A549 (cell line): ENCODE measurements at regions not wholly inside any gene's neighbourhood (a gene's known extent, or its start where the extent isn't known, plus 50 kb on each side); places are given as distances from the start of the nearest gene placed in this dataset.

Experiments
- ATAC-seq, 2 experiments: fragments of 200-7000 bp in 1 of 2; fragments of >200 bp in 1 of 2; cut with Nextera tagmentation in 1 of 2; cut with Tn5 transposase in 1 of 2; 3 replicates each; pipeline versions ENCODE4 v1.8.0 to v1.9.1; 2018 to 2020; ENCODE audit warnings: mild to moderate bottlenecking in 1 of 2, moderate library complexity in 1 of 2
- CTCF ChIA-PET: fragments of 300-600 bp; sonication (Branson Sonifier 250); formaldehyde crosslinking; extraction: SDS; loops from one replicate; lab custom pipeline; 2021; ENCODE audit warnings: antibody characterized with exemption, inconsistent platforms; lab: Yijun Ruan, JAX
- POLR2A ChIA-PET: fragments of 350-600 bp; formaldehyde crosslinking; extraction: SDS; loops from one replicate; lab custom pipeline; 2021; ENCODE audit warnings: antibody characterized with exemption, inconsistent platforms; lab: Yijun Ruan, JAX
- DNase-seq, 2 experiments: peaks; one replicate each; pipeline versions ENCODE4 v3.0.0 to v3.0.0-alpha.2; 2011 to 2016; ENCODE audit warnings: low read depth in 1 of 2, low spot score in 1 of 2
- FAIRE-seq: peaks from 2 replicates; lab custom pipeline; 2011; peaks lifted over from hg19 to GRCh38; lab: Jason Lieb, UNC
- H3K27ac ChIP-seq, 2 experiments: fragments of >200 bp; sonication (Bioruptor Twin); formaldehyde crosslinking; 3 replicates each; pipeline ENCODE4 v1.5.1; 2016 to 2017
- H3K4me1 ChIP-seq: fragments of >200 bp; sonication (Bioruptor Twin); formaldehyde crosslinking; 3 replicates; pipeline ENCODE4 v1.6.1; 2016
- H3K4me2 ChIP-seq: fragments of >200 bp; sonication (Bioruptor Twin); formaldehyde crosslinking; 3 replicates; pipeline ENCODE4 v1.6.1; 2016
- H3K4me3 ChIP-seq: fragments of >200 bp; sonication (Bioruptor Twin); formaldehyde crosslinking; 3 replicates; pipeline ENCODE4 v1.5.1; 2016
- H3K9me3 ChIP-seq: fragments of >200 bp; sonication (Bioruptor Twin); formaldehyde crosslinking; 3 replicates; pipeline ENCODE4 v1.6.1; 2016
- CBX2 ChIP-seq: fragments of 200-600 bp; sonication (generic); IDR thresholded peaks from 2 replicates; pipeline ENCODE4 v1.6.1; 2016; ENCODE audit warnings: low read depth, mild to moderate bottlenecking, borderline replicate concordance
- CBX8 ChIP-seq: fragments of 200-600 bp; sonication (generic); IDR thresholded peaks from 2 replicates; pipeline ENCODE4 v1.6.1; 2016
- CEBPB ChIP-seq, 2 experiments: fragments of >200 bp in 1 of 2; sonication (Bioruptor Twin) in 1 of 2; formaldehyde crosslinking in 1 of 2; IDR thresholded peaks; 2 replicates each; pipeline ENCODE4 v1.6.1; 2012 to 2016
- CHD4 ChIP-seq: fragments of 200-600 bp; sonication (generic); IDR thresholded peaks from 2 replicates; pipeline ENCODE4 v1.6.1; 2016; ENCODE audit warnings: antibody characterized with exemption, mild to moderate bottlenecking, borderline replicate concordance
- EP300 ChIP-seq, 2 experiments: fragments of >200 bp; sonication (Bioruptor Twin); formaldehyde crosslinking; IDR thresholded peaks; 2 replicates in 1 of 2; 3 replicates in 1 of 2; pipeline ENCODE4 v1.6.1; 2016 to 2017
- FOSB ChIP-seq: fragments of 250-450 bp; sonication (Bioruptor Pico); IDR thresholded peaks from 2 replicates; pipeline ENCODE4 v1.5.0; 2020; ENCODE audit warnings: mild to moderate bottlenecking, moderate library complexity
- FOSL2 ChIP-seq, 2 experiments: fragments of 450-650 bp in 1 of 2; fragments of >200 bp in 1 of 2; sonication (Bioruptor Twin) in 1 of 2; formaldehyde crosslinking; IDR thresholded peaks; 2 replicates each; pipeline versions ENCODE4 v1.5.0 to v1.6.1; 2016 to 2020; ENCODE audit warnings: mild to moderate bottlenecking in 1 of 2, moderate library complexity in 1 of 2
- HDAC2 ChIP-seq: fragments of 200-600 bp; sonication (generic); IDR thresholded peaks from 2 replicates; pipeline ENCODE4 v1.6.1; 2016
- HOXB13 ChIP-seq: fragments of 250-450 bp; sonication (Bioruptor Pico); IDR thresholded peaks from 2 replicates; pipeline ENCODE4 v1.5.0; 2020; ENCODE audit warnings: low read depth, mild to moderate bottlenecking, moderate library complexity
- HOXB5 ChIP-seq: fragments of 250-450 bp; sonication (Bioruptor Pico); IDR thresholded peaks from 2 replicates; pipeline ENCODE4 v1.5.0; 2020; ENCODE audit warnings: mild to moderate bottlenecking, moderate library complexity
- JUN ChIP-seq, 2 experiments: fragments of >200 bp; sonication (Bioruptor Twin); formaldehyde crosslinking; IDR thresholded peaks; 2 replicates in 1 of 2; 3 replicates in 1 of 2; pipeline ENCODE4 v1.6.1; 2016 to 2017
- KDM1A ChIP-seq: fragments of 200-600 bp; sonication (generic); IDR thresholded peaks from 2 replicates; pipeline ENCODE4 v1.6.1; 2016; ENCODE audit warnings: low read depth, mild to moderate bottlenecking
- MAFK ChIP-seq: fragments of 450-650 bp; IDR thresholded peaks from 2 replicates; pipeline ENCODE4 v1.6.1; 2014; ENCODE audit not compliant: partially characterized antibody
- MYC ChIP-seq: IDR thresholded peaks from 2 replicates; pipeline ENCODE4 v1.6.1; 2012; ENCODE audit warnings: mild to moderate bottlenecking, inconsistent platforms, low read length, improper control_type of control experiment, borderline replicate concordance
- NPAS2 ChIP-seq: fragments of 250-450 bp; sonication (Bioruptor Pico); IDR thresholded peaks from 2 replicates; pipeline ENCODE4 v1.8.0; 2022; ENCODE audit warnings: mild to moderate bottlenecking, moderate library complexity, borderline replicate concordance
- NR3C1 ChIP-seq: fragments of >200 bp; sonication (Bioruptor Twin); formaldehyde crosslinking; IDR thresholded peaks from 3 replicates; pipeline ENCODE4 v1.6.1; 2017
- POLR2A ChIP-seq: IDR thresholded peaks from 2 replicates; pipeline ENCODE4 v1.6.1; 2012; ENCODE audit warnings: mild to moderate bottlenecking, low read length
- SMC3 ChIP-seq: fragments of >200 bp; sonication (Bioruptor Twin); formaldehyde crosslinking; IDR thresholded peaks from 3 replicates; pipeline ENCODE4 v1.6.1; 2018; ENCODE audit warnings: inconsistent platforms
- SREBF2 ChIP-seq: fragments of 450-650 bp; IDR thresholded peaks from 2 replicates; pipeline ENCODE4 v1.6.1; 2014; ENCODE audit warnings: mild to moderate bottlenecking, moderate library complexity
- TFCP2L1 ChIP-seq: fragments of 250-450 bp; sonication (Bioruptor Pico); IDR thresholded peaks from 2 replicates; pipeline ENCODE4 v1.5.0; 2021; ENCODE audit warnings: mild to moderate bottlenecking
- ZNF302 ChIP-seq: fragments of 250-450 bp; sonication (Bioruptor Pico); IDR thresholded peaks from 2 replicates; pipeline ENCODE4 v1.9.0; 2021; ENCODE audit warnings: inconsistent platforms, mild to moderate bottlenecking, moderate library complexity
- WGBS: methylation state at CpG from one replicate; pipeline ENCODE4 v1.1.6; 2017; ENCODE audit errors: missing lambda C conversion rate; 5-methylcytosine and 5-hydroxymethylcytosine counted together
- TF ChIP-seq, protein P1 (sequence below): fragments of >200 bp; sonication (Bioruptor Twin); formaldehyde crosslinking; IDR thresholded peaks from 2 replicates; pipeline ENCODE4 v1.6.1; 2016
- TF ChIP-seq, protein P2 (sequence below): fragments of 450-650 bp; IDR thresholded peaks from 2 replicates; pipeline ENCODE4 v1.6.1; 2014; ENCODE audit warnings: antibody characterized with exemption

DNA sequence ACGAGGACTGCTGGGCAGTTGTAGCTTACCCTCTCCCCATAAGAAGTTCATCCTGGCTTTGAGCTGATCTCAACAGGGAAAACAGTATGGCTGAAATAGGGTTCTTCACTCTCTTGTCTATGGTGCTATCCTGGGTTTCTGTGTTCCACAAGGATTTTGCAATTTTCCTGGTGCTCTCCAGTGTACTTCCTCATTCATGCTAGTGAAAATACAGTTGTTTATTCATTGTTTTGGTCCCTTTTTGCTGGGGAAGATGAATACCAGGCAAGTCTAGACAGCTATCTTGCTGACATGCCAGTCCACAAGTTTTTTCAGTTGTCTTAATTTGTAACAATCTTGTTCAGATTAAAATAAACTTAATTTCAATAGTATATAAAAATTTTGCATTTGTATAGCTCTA lies 306.5 kb downstream of the DLEU7 start:
- Histone ChIP-seq H3K4me1 (no peaks in the 10 kb centered on the region), H3K9me3 (peaks cover 15% of the 10 kb centered on the region; the same call in 2 of the 3 replicates), H3K4me3 (no peak overlapping the region), H3K4me2 (no peak overlapping the region), H3K27ac (no peak overlapping the region)
- ATAC-seq (no peak), DNase-seq (no peak), FAIRE-seq (no peak)
- 36% methylated on average over 1 of the region's 1 CpG for WGBS
- no peak for TF ChIP-seq SMC3
- no peak for TF ChIP-seq FOSL2 (IDR thresholded peaks at IDR 0.05)
- no peak for TF ChIP-seq FOSL2 (CRISPR knock-in tag; IDR thresholded peaks at IDR 0.05)
- no peak for TF ChIP-seq MAFK
- no peak for TF ChIP-seq SREBF2
- TF ChIP-seq HOXB5 (CRISPR knock-in tag) = no peak
- TF ChIP-seq POLR2A = no peak
- TF ChIP-seq HDAC2 = no peak
- TF ChIP-seq CEBPB (IDR thresholded peaks at IDR 0.05) = no peak
- TF ChIP-seq CHD4 = no peak
- TF ChIP-seq CBX8 = no peak
- no peak for TF ChIP-seq HOXB13 (CRISPR knock-in tag)
- TF ChIP-seq NPAS2 (CRISPR knock-in tag) = no peak
- no peak for TF ChIP-seq EP300 (IDR thresholded peaks at IDR 0.05)
- TF ChIP-seq MYC = no peak
- no peak for TF ChIP-seq FOSB (CRISPR knock-in tag)
- no peak for TF ChIP-seq JUN (IDR thresholded peaks at IDR 0.05)
- CTCF ChIA-PET = interaction anchor here (2.0 kb wide), 1 partner anchor 375 kb away, joined by 5 read pairs; no protein-coding TSS in a partner anchor
- POLR2A ChIA-PET = no interaction called here

DNA sequence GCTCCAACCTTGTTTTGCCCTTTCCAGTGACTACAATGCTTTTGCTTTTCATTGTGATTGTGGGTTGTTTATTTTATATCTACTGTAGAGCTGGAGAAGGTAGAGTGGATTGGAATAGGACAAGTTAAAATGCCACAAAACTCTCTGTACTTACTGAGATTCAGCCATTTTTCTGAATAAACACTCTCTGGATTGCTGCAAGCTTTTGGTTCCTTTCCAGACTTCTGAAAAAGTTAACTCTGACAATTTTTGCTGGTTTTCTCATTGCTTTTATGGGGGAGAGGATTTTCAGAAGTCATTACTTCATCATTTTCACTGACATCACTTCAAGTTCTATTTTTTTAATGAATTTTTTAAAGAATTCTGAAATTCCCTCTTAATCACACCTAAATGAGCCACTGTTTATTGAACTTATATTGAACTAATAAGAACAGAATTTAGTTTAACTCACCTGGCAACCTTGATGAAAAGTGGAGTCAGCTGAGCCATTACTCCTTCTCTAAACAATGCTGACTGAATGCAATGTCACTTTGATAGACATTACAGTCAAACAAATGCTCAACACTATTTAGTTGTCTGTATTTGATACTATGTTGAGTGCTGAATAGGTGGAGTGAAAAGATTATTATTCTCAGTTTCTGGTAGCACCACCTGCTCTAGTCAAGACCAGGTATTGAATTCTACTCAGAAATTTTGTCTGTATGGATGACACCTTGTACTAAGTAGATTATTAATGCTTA lies 303.5 kb downstream of the DLEU7 start:
- no peak for ATAC-seq
- no peak for TF ChIP-seq KDM1A
- TF ChIP-seq ZNF302 (CRISPR knock-in tag) = no peak
- TF ChIP-seq CHD4 = no peak
- no peak for TF ChIP-seq CBX2
- TF ChIP-seq TFCP2L1 (CRISPR knock-in tag) = no peak
- TF ChIP-seq POLR2A = no peak
- TF ChIP-seq, protein P1, sequence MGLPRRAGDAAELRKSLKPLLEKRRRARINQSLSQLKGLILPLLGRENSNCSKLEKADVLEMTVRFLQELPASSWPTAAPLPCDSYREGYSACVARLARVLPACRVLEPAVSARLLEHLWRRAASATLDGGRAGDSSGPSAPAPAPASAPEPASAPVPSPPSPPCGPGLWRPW = no peak
- TF ChIP-seq, protein P2, sequence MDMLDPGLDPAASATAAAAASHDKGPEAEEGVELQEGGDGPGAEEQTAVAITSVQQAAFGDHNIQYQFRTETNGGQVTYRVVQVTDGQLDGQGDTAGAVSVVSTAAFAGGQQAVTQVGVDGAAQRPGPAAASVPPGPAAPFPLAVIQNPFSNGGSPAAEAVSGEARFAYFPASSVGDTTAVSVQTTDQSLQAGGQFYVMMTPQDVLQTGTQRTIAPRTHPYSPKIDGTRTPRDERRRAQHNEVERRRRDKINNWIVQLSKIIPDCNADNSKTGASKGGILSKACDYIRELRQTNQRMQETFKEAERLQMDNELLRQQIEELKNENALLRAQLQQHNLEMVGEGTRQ = no peak
- Histone ChIP-seq H3K4me3 (no peak overlapping the region), H3K4me2 (no peak overlapping the region), H3K9me3 (peaks cover 11% of the 10 kb centered on the region; the same call in 2 of the 3 replicates), H3K4me1 (no peaks in the 10 kb centered on the region), H3K27ac (no peak overlapping the region)
- DNase-seq = no peak
- no peak for FAIRE-seq
- CTCF ChIA-PET = interaction anchor here (0.6 kb wide), 1 partner anchor 529 kb away, joined by 4 read pairs; no protein-coding TSS in a partner anchor
- POLR2A ChIA-PET = no interaction called here

DNA sequence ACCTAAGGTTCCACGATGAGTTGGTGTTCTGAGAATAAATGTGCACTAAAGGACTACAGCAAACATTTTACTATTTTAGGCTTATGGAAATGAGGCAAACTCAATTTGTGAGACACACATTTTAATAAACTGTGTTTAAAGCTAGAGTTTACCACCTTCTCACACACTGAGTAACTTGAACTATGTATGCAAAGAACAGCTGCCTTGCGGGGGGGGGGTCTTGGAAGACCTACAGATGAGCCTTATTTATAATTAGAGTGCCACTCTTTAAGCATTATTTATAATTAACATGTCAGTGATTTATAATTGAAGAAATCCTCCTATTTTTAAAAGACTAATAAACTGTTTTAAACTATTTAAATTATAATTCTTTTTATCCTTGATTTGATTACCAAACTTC lies 300.4 kb downstream of the DLEU7 start:
- no peak overlapping the region for H3K4me3 ChIP-seq
- H3K27ac ChIP-seq = no peak overlapping the region
- 44% methylated on average over 2 of the region's 2 CpGs for WGBS
- FAIRE-seq (no peak), ATAC-seq (no peak), DNase-seq (no peak)
- H3K4me2 ChIP-seq = no peak overlapping the region
- CTCF ChIA-PET = no interaction called here
- peaks cover 3% of the 10 kb centered on the region; the same call in 1 of the 3 replicates for H3K9me3 ChIP-seq
- H3K4me1 ChIP-seq = no peaks in the 10 kb centered on the region
- POLR2A ChIA-PET = no interaction called here
- TF ChIP-seq TFCP2L1 (CRISPR knock-in tag) (no peak), SREBF2 (no peak), NR3C1 (no peak), CBX8 (no peak)
- TF ChIP-seq, all 56 proteins: peak for 0
